ENCODE measurements at regions not wholly inside any gene's neighbourhood (a gene's known extent, or its start where the extent isn't known, plus 50 kb on each side); places are given as distances from the start of the nearest gene placed in this dataset.
A peak's percentile ranks its signal among the peaks of the same experiment; 100 is the strongest.
"Not testable (repeated sequence)": the region's sequence is repeated elsewhere in the genome, so short reads cannot be mapped to it uniquely, and the experiment has no call there.

- no peak for DNase-seq (ENCODE audit: low spot score)
- in situ Hi-C loops (cut with HindIII; ENCODE audit: low sequenced_read_pairs) = no loop called here
These were observed 101.6 kb downstream of the PLXNA1 start for GRCh38 chr3:127084401-127084990.

GRCh38 chr3:127085576-127085975 is 102.7 kb downstream of the PLXNA1 start:
- in situ Hi-C loops (cut with HindIII; ENCODE audit: low sequenced_read_pairs) = no loop called here
- DNase-seq (ENCODE audit: low spot score) = no peak

GRCh38 chr3:127086591-127086990 is 103.7 kb downstream of the PLXNA1 start:
- in situ Hi-C loops (cut with HindIII; ENCODE audit: low sequenced_read_pairs); DNase-seq (ENCODE audit: low spot score): not testable (repeated sequence)

GRCh38 chr3:127087441-127087840 is 104.5 kb downstream of the PLXNA1 start:
- in situ Hi-C loops (cut with HindIII; ENCODE audit: low sequenced_read_pairs) = no loop called here
- no peak for DNase-seq (ENCODE audit: low spot score)

GRCh38 chr3:127088511-127089351 is 104.2 kb upstream of the PRR23E start:
- no peak for DNase-seq (ENCODE audit: low spot score)
- in situ Hi-C loops (cut with HindIII; ENCODE audit: low sequenced_read_pairs) = no loop called here

GRCh38 chr3:127089486-127090145 is 103.3 kb upstream of the PRR23E start:
- DNase-seq (ENCODE audit: low spot score) = no peak
- in situ Hi-C loops (cut with HindIII; ENCODE audit: low sequenced_read_pairs) = no loop called here

- in situ Hi-C loops (cut with HindIII; ENCODE audit: low sequenced_read_pairs) = no loop called here
- DNase-seq (ENCODE audit: low spot score) = no peak
These were observed 102.4 kb upstream of the PRR23E start for GRCh38 chr3:127090218-127091160.

GRCh38 chr3:127091376-127091775 is 101.6 kb upstream of the PRR23E start:
- no peak for DNase-seq (ENCODE audit: low spot score)
- in situ Hi-C loops (cut with HindIII; ENCODE audit: low sequenced_read_pairs) = no loop called here

- in situ Hi-C loops (cut with HindIII; ENCODE audit: low sequenced_read_pairs) = no loop called here
- no peak for DNase-seq (ENCODE audit: low spot score)
These were observed 100.6 kb upstream of the PRR23E start for GRCh38 chr3:127092368-127092767.

GRCh38 chr3:127092776-127093175 is 100.2 kb upstream of the PRR23E start:
- DNase-seq (ENCODE audit: low spot score) = no peak
- in situ Hi-C loops (cut with HindIII; ENCODE audit: low sequenced_read_pairs) = no loop called here

- no peak for DNase-seq (ENCODE audit: low spot score)
- in situ Hi-C loops (cut with HindIII; ENCODE audit: low sequenced_read_pairs) = no loop called here
These were observed 99.6 kb upstream of the PRR23E start for GRCh38 chr3:127093312-127093711.

- no peak for DNase-seq (ENCODE audit: low spot score)
- in situ Hi-C loops (cut with HindIII; ENCODE audit: low sequenced_read_pairs) = no loop called here
These were observed 97.2 kb upstream of the PRR23E start for GRCh38 chr3:127095774-127096173.

- DNase-seq (ENCODE audit: low spot score) = no peak
- in situ Hi-C loops (cut with HindIII; ENCODE audit: low sequenced_read_pairs) = no loop called here
These were observed 96.5 kb upstream of the PRR23E start for GRCh38 chr3:127096256-127097071.

GRCh38 chr3:127097072-127097405 is 95.9 kb upstream of the PRR23E start:
- DNase-seq (ENCODE audit: low spot score) = peak; percentile 52
- in situ Hi-C loops (cut with HindIII; ENCODE audit: low sequenced_read_pairs) = no loop called here

- DNase-seq (ENCODE audit: low spot score) = peak; percentile 35
- in situ Hi-C loops (cut with HindIII; ENCODE audit: low sequenced_read_pairs) = no loop called here
These were observed 95.5 kb upstream of the PRR23E start for GRCh38 chr3:127097481-127097880.

GRCh38 chr3:127099982-127100381 is 92.9 kb upstream of the PRR23E start:
- no peak for DNase-seq (ENCODE audit: low spot score)
- in situ Hi-C loops (cut with HindIII; ENCODE audit: low sequenced_read_pairs) = no loop called here

- no peak for DNase-seq (ENCODE audit: low spot score)
- in situ Hi-C loops (cut with HindIII; ENCODE audit: low sequenced_read_pairs) = no loop called here
These were observed 92.2 kb upstream of the PRR23E start for GRCh38 chr3:127100459-127101410.
